Hematopoietic multipotent progenitor cell treated with erythropoietin and hydrocortisone succinate and interleukin-3 and kit ligand, for 8 days (in vitro differentiated cells): ENCODE measurements at regions not wholly inside any gene's neighbourhood (a gene's known extent, or its start where the extent isn't known, plus 50 kb on each side); places are given as distances from the start of the nearest gene placed in this dataset.
"Not testable (repeated sequence)": the region's sequence is repeated elsewhere in the genome, so short reads cannot be mapped to it uniquely, and the experiment has no call there.

Experiments
- DNase-seq: peaks from one replicate; pipeline ENCODE4 v3.0.0-alpha.2; 2015

DNA sequence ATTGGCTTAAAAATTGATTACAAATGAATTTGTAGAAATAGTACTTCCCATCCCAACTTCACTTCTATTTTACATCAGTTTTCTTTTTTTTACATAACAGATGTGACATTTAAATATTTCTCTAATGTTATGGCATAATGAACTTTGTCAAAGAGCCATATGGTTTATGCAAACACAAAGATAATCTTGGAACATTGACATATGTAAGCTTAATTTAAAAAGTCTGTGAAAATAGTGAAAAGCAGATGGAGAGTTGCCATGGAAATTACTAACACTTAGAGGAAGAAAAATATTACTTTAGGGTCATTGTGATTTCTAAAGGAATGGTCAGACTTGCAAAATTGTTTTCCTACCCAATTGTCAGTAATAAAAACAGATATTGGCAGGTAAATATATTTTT lies 232.4 kb downstream of the AEBP2 start:
- DNase-seq, result no peak

DNA sequence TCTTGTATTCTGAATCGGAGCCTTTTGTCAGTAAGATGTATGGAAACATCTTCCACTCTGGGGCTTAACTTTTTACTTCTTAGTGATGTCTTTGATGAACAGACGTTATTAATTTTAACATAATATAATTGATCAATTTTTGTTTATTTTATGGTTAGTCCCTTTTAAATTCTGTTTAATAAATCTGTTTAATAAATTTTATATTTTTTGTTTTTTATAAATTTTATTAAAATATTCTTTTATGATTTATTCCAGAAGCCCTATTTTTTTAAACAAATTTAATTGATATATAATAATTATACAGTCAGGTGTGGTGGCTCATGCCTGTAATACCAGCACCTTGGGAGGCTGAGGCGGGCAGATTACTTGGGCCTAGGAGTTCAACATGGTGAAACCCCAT lies 235.1 kb downstream of the AEBP2 start:
- DNase-seq, result no peak

DNA sequence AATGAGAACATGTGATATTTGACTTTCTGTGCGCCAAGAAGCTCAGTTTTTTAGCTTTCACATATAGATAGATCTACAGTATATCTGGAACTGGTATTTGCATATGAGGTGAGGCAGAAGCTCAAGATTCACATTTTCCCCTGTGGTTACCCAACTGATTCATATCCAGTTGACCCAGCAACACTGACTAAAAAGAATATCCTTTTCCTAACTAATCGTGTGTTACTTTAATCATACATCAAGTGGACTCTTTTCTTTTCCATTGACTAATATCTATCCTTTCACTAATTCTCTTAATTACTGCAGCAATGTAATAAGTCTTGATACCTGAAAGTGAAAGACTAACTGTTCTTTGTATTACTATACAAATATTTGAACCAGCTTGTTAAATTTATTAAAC lies 236.1 kb downstream of the AEBP2 start:
- no peak for DNase-seq

DNA sequence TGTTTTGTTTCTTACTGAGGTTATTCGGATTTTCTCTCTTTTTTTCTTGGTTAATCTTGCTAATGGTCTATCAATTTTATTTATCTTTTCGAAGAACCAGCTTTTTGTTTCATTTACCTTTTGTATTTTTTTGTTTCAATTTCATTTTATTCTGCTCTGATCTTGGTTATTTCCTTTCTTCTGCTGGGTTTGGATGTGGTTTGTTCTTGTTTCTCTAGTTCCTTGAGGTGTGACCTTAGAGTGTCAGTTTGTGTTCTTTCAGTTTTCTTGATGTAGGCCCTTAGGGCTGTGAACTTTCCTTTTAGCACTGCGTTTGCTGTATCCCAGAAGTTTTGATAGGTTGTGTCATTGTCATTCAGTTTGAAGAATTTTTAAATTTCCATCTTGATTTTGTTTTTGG lies 239.2 kb downstream of the AEBP2 start:
- DNase-seq, result not testable (repeated sequence)

DNA sequence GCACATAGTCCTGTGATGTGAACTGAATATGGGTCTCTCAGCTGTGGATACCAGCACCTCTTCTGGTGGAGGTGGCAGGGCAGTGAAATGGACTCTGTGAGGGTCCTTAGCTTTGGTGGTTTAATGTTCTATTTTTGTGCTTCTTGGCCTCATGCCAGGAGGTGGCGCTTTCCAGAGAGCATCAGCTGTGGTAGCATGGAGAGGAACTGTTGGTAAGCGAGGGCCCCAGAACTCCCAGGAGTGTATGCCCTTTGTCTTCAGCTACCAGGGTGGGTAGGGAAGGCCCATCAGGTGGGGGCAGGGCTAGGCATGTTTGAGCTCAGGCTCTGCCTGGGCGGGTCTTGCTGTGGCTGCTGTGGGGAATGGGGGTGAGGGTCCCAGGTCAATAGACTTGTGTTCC lies 241.7 kb downstream of the AEBP2 start:
- no peak for DNase-seq

DNA sequence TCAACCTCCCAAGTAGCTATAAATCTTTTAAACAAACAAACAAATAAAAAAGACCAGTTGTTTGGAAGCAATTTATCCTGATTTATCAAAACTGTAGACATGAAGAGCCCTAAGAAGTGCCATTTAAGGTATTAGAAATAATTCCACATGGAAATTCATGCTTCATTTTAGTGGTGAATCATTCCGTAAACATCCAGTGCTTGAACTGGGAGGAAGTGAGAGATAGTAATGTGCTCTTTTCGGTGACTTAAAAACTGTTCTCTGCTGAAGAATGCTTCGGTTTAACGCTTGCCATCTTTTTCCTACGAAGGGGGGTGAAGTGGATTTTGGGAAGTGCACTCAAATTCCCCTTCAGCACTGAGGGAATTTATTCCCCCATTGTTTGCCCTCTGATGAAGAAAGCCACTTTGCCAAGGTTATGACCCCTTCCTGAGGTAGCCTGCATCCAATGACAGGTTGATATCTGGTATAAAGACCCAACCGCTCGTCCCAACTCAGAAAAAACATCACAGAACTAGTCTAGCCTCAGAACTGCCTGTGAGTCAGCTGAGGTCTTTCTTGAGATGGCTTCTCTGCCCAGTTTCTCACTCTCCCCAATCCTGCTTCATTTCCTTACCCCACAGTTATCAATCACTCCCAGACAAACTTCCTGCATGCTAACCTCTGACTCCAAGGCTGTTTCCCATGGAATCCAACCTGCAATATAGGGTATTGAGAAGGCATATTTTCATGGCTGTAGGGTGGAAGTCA lies 244.1 kb downstream of the AEBP2 start:
- no peak for DNase-seq

DNA sequence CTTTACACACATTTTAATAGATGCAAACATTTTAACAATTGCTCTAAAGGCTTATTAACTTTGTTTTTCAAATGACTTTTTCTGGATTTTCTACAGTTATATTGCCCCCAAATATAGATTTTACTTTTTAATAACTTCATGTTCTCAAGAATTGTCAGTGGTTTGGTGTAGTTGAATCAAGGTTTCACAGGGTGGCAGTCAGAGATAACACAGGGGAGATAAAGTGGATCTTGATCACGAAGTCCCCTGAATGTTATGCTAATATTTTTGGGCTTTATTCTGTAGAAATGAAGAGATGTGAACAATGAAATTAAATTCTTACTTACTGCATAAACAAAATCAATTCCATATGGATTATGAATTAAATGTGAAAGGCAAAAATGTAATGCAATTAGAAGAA lies 248.1 kb downstream of the AEBP2 start:
- DNase-seq, result no peak

DNA sequence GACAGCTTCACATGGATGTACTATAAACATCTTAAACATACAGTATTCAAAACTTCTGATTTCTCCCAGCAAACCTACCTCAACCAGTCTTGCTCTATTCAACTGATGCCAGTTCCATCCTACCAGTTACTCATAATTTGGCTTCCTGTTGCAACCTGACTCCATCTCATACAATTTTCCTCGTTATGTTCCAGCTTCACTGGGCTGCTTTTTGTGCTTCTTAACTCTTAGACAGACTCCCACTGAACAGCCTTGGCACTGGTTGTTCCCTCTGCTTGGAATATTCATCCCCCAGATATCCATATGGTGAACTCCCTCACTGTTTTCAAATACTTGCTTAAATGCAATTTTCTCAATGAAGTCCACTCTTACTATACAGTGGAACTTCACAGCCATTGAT lies 249.2 kb downstream of the AEBP2 start:
- DNase-seq, result no peak

DNA sequence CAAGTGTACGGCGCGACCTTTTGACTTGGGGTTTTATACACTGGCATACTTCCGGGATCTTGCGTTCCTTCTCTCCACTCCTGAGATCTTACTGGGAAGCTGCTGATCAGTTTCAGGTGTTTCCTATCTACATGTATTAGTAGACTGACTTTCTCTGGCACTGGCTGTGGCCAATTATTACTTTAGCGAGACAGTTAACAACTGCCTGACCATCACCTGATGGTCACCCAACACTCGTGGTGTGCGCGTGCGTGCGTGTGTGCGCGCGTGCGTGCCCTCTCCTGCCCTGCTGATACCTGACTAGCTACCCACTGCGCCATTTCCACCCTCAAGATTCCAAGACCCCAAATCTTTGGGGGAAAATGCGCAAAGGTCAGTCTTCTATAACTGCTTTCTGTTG lies 249.9 kb downstream of the AEBP2 start:
- DNase-seq, result no peak

DNA sequence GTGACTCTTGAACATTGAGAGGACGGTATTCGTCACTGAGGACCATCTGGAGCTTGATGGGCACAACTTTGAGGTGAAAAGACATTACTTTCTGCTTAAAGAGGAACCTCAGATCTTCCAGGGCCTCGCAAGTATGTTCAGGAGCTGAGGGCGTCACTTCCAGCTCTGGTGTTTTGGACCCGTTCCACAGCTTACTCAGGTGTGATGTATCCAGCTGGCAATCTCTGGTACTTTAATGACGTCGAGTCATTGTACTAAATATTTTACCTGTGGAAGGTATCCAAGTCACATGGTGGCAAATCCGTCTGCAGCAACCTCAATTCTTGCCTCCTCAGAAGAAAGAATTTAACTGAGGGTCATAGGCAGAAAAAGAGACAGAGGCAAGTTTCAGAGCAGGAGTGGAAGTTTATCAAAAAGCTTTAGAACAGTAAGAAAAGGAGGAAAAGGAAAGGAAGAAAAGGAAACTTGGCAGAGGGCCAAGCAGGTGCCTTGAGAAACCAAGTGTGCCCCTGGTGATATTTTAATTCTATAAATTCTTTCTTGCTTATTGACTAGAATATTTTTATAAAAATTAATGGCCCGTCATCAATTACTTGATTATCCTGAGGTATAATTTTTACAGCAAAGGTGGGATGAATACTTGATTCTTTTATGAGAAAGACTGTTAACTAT lies 250.6 kb downstream of the AEBP2 start:
- DNase-seq, result no peak

DNA sequence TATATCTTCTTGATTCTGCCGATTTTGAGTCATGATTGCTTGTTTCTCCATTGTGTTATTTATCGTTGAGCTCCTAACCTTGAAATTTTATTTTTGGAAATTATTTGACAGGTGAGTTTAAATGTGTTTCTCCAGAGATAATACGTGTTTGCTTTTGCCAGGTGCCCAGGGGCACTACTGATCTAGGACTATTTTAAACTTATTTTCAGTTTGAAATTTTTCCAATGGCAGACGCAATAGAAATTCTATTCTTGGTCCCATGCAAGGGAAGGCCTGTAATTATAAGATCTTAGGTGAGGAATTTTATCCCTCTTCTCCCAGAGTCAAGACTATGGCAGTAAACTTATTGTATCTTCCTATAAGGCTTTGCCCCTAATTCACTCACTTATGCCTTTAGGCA lies 252.8 kb downstream of the AEBP2 start:
- DNase-seq, result no peak

DNA sequence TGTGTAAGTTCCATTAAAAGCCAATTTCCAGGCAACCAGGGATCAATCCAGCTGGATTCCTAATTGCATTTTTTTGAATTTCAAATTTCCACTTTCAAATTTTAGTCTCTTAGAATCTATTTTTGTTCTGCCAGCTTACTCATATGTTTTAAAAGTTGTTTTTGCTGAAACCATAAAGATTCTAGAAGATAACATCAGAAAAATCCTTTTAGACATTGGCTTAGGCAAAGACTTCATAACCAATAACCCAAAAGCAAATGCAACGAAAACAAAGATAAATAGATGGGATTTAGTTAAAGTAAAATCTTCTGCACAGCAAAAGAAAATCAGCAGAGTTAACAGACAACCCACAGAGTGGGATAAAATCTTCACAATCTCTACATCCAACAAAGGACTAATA lies 253.3 kb downstream of the AEBP2 start:
- DNase-seq, result no peak

DNA sequence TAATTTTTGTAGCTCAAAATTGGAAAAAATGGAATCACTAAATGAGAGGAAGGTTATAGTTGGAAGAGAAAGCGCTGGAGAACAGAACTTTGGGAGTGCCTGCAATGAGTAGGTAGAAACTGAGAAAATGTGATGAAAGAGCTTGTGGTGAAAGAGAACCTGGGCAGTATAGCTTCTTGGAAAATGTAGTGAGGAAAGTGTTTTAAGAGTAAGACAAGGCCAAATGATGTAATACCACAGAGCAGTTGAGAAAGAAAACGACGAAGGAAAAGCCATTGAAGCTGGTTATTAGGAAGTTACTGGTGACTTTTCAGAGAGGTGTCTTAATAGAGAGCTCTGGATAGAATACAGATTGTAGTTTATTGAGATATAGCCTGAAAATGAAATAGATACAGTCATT lies 255.3 kb downstream of the AEBP2 start:
- peak; percentile 4 for DNase-seq

DNA sequence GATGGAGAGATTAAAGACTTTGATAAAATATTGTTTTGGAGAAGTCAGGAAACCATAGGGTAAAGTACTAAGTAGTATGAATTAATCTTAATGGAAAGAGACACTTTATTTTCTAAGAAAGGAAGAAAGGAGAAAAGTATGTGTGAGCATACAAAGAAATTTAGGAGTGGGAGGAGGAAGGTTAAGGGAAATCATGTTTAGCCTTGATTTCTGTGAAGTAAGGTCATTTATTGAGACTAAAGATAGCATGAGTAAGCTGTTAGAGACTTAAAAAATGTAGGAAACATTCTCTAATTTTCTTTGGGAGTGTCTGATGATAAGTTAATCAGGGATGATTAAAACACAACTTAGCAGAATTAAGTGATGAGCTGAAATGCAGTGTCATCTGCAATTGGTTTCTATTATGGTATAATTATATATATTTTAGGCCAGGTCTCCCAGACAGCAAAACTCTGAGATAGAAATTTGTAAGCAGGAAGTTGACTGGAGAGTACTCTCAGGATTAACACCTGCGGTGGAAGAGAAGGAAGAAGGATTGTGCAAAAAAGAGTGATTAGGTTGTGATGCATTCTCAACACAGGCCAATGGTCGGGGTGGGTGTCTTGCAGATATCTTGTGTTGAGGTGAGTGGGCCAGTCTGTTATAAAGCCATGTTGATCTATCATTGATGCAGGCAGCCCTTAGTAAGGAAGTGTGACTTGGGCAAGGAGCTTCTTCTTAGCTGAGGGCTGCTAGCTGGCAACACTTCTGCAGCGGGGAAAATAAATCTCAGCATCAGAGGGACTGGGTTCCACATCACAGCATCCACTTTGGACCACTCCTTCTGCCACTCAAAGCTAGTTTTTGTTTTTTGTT lies 256.2 kb downstream of the AEBP2 start:
- no peak for DNase-seq

DNA sequence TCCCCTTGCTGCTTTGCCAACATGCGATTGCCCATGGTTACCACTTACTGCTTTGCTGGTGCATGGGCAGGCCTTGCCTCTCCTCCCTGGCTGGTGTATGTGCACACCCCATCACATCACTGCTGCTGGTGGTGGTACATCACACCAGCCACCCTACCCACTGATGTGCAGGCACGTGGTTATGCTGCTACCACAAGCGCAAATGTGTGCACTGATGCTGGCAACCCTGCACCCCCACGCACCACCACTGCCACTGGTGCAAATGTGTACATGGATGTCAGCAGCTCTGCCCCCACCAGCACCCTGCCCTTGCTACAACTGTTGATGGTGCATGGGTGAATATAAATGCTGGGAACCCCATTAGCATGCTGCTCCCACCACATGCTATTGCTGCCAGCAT lies 261.7 kb downstream of the AEBP2 start:
- no peak for DNase-seq

DNA sequence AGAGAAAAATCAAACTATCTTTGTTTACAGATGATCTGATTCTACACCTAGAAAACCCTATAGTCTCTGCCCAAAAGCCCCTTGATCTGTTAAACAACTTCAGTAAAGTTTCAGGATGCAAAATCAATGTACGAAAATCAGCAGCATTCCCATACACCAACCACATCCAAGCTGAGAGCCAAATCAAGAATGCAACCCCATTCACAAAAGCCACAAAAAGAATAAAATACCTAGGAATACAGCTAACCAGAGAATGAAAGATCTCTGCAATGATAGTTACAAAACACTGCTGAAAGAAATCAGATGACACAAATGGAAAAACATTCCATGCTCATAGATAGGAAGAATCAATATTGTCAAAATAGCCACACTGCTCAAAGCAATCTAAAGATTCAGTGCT lies 265.7 kb downstream of the AEBP2 start:
- DNase-seq, result no peak

DNA sequence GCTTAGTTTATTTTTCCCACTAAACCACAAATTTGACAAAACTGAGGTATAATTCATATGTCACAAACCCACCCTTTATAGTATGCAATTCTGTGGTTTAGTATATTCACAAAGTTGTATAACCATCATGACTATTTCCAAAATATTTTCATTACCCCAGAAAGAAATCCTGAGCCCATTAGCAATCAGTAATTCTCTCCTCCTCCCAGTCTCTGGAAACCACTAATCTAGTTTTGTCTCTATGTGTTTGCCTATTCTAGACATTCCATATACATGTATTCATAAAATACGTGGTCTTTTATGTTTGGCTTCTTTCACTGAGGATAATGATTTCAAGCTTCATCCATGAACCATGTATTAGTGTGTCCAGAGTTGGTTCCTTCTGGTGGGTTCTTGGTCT lies 267.6 kb downstream of the AEBP2 start:
- DNase-seq, result no peak

DNA sequence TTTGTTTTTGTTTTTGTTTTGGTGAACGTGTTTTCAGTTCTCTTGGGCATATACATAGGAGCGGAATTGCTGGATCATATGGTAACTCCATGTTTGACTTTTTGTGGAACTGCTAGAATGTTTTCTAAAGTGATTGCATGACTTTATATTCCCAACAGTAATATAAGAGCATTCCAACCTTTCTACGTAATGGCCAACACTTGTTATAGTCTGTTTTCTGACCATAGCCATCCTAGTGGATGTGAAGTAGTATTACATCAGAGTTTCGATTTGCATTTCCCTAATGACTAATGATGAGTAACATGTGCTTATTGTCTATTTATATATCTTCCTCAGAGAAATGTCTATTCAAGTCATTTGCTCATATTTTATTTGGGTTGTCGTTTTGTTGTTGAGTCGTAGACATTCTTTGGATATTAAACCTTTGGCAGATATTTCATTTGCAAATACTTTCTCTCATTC lies 268.7 kb downstream of the AEBP2 start:
- no peak for DNase-seq

DNA sequence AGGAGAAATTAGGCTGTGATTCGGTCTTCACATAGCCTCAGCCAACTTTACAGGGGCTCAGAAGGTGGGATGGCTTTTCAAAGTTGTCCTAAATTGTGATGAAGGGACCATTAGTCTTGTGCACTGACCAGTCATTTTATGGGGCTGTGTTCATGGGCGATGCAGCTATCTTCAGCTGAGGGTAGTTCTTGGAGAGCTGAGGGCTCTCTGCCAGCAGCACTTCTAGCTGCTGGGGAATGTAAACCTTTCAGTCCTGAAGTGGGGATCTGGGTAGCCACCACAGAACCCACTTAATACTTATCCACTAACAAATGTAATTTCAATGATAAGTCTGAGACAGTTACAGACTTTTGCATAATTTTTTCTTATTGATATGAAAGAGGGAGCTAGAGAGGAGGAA lies 270.6 kb downstream of the AEBP2 start:
- no peak for DNase-seq

DNA sequence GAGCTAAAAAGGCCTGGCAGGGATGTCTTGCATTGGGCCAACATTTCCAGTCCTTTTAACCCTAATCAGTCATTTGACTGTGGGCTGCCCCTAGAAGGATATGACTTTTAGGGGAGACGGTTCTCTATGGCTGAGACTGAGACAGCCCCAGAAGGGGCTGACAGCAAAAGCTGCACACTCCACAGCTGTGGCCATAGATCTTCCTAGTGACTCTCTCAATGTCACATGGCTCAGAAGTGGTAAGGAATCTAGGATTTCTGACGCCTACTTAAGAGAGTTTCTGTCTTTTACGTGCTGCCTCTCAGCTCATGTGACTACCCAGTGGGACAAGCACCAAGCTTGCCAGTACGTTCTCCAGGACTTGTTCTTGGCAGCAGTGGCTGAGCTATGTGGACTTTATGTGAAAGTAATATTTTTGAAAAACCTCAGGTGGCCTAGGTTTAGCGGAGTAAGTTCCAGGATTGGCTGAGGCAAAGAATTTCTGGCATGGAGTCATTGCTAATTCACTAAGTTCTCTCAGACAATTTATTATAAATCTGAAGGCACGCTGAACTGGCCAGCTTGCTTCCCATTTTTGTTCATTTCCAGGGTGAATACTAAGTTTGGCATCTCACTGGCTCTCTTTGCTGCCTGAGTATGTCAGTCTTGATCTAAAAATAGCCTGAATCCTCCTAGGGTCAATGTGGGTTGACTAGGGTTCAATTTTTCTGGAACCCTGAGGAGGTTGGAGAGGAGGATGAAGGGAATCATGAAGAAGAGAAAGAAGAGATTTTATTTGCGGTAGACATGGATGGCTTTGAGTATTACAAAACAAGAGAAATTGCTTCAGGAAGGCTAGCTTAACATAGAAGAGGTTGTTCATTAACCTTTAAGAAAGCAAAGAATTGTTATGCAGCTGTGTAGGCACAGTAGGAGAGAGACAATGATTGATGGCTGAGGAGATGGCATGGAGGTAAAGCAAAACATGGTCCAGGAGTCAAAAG lies 271.8 kb downstream of the AEBP2 start:
- no peak for DNase-seq

DNA sequence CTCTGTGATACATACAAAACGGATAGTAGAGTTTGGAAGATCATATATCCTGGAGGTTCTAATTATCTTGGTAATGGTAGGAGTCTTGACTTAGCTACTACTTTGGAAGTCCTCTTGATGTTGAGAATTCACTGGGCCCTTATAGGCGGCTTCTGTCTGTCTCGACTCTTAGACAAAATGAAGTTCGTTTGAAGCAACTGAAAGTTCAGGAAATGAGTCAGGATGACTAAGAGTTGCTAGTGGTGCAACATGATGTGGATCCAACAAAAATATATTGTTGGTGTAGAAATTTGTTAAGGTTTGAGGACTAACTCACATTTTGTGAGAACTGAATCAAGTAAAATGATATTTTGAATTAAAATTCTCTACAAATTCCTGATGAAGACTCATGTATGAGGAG lies 272.7 kb downstream of the AEBP2 start:
- no peak for DNase-seq

DNA sequence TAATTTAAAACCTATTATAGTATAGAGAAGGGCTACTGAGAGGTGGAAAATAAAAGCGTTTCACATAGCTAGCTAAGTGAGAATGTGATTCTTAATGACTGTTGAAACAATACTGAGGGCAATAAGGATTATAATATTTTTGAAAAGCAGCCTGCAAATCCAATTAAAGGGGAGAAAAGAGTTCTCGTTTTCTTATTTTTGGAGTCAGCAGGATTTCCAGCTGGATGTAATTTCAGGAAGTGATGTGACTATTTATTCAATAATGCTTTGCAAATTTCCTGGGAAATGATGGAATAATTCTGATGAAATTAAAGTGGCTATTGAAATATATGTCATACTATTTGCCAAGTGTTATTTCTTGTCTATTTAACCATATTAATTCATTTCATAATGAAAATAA lies 279.1 kb downstream of the AEBP2 start:
- DNase-seq, result no peak

DNA sequence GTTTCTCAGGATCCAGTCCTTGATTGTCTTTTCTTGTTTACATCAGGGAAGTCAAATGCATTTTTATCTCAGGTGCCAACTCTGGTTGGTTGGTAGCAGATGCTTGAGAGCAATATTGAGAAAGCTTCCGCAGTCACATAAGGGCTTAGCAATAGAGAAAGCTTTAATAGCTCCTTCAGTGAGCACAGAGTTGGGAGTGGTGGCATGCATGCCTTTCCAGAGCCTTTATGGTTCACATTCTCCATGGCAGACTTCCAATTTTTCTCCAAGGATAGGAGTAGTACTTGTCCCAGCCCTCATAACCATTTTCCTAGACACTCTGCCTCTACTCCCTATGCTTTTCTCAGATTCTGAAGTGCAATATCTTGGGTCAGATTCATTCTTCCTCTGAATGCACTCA lies 280.4 kb downstream of the AEBP2 start:
- DNase-seq, result no peak
